NT2/D1 (cell line): ENCODE measurements at regions not wholly inside any gene's neighbourhood (a gene's known extent, or its start where the extent isn't known, plus 50 kb on each side); places are given as distances from the start of the nearest gene placed in this dataset.

Experiments used
- SUZ12 ChIP-seq: IDR thresholded peaks from 2 replicates; pipeline ENCODE4 v1.6.1; 2011; ENCODE audit not compliant: insufficient read length, insufficient read depth; ENCODE audit errors: extremely low read depth
- YY1 ChIP-seq: IDR thresholded peaks from 2 replicates; pipeline ENCODE4 v1.6.1; 2011; ENCODE audit not compliant: insufficient read length, insufficient read depth

- TF ChIP-seq SUZ12 (no peak), YY1 (no peak)
Measured at GRCh38 chr13:109307027-109307426, 479.4 kb downstream of the IRS2 start.
